ENCODE measurements at regions not wholly inside any gene's neighbourhood (a gene's known extent, or its start where the extent isn't known, plus 50 kb on each side); places are given as distances from the start of the nearest gene placed in this dataset.

- TF ChIP-seq CTCF (conservative IDR thresholded peaks at IDR 0.05; ENCODE audit: low read depth, low read length) = no peak
- TF ChIP-seq POLR2A (IDR thresholded peaks at IDR 0.05; ENCODE audit: low read depth, low read length) = no peak
- TF ChIP-seq SMC3 (IDR thresholded peaks at IDR 0.05; ENCODE audit: low read depth, low read length) = no peak
- TF ChIP-seq CEBPB (IDR thresholded peaks at IDR 0.05; ENCODE audit: low read depth, low read length) = no peak
- no peak for TF ChIP-seq ELK1 (IDR thresholded peaks at IDR 0.05; ENCODE audit: borderline replicate concordance, low read depth, low read length)
- no peak for TF ChIP-seq RAD21 (IDR thresholded peaks at IDR 0.05; ENCODE audit: low read length)
- no peak for TF ChIP-seq RCOR1 (IDR thresholded peaks at IDR 0.05; ENCODE audit: insufficient replicate concordance, low read length)
- no peak for TF ChIP-seq MXI1 (IDR thresholded peaks at IDR 0.05; ENCODE audit: borderline replicate concordance, low read depth, low read length)
- TF ChIP-seq MAZ (IDR thresholded peaks at IDR 0.05; ENCODE audit: borderline replicate concordance, low read depth, low read length) = no peak
- TF ChIP-seq FOS (IDR thresholded peaks at IDR 0.05; ENCODE audit: low read depth, low read length) = no peak
- no peak for TF ChIP-seq BHLHE40 (IDR thresholded peaks at IDR 0.05; ENCODE audit: low read depth, low read length)
These were observed 170.7 kb upstream of the EEA1 start for GRCh38 chr12:93099792-93100191.

All from IMR-90 (cell line).